Central memory CD8-positive, alpha-beta T cell (primary cell): ENCODE measurements at regions not wholly inside any gene's neighbourhood (a gene's known extent, or its start where the extent isn't known, plus 50 kb on each side); places are given as distances from the start of the nearest gene placed in this dataset.
"Not testable (repeated sequence)": the region's sequence is repeated elsewhere in the genome, so short reads cannot be mapped to it uniquely, and the experiment has no call there.

ENCODE experiments used
- ATAC-seq: fragments of 150-1000 bp; cut with Tn5 transposase; replicated peaks from 2 replicates; pipeline ENCODE4 v1.10.0; 2022; ENCODE audit warnings: mild to moderate bottlenecking, moderate FRiP score, moderate number of reproducible peaks; ENCODE audit not compliant: poor library complexity, severe bottlenecking; ENCODE audit errors: extremely low read depth
- DNase-seq, 2 donors: peaks; one replicate each; pipeline ENCODE4 v3.0.0; 2021; ENCODE audit warnings: low spot score in 2 of 2
- H3K27ac Mint-ChIP-seq: one replicate; pipeline ENCODE4 v1.8.0; 2022; ENCODE audit warnings: low read depth, mild to moderate bottlenecking, moderate library complexity, mixed read lengths
- H3K27me3 Mint-ChIP-seq: one replicate; pipeline ENCODE4 v1.8.0; 2022; ENCODE audit warnings: mixed read lengths
- H3K36me3 Mint-ChIP-seq: one replicate; pipeline ENCODE4 v1.8.0; 2022; ENCODE audit warnings: mild to moderate bottlenecking, moderate library complexity, mixed read lengths; ENCODE audit not compliant: insufficient read depth
- H3K4me1 Mint-ChIP-seq: one replicate; pipeline ENCODE4 v1.8.0; 2022; ENCODE audit warnings: mixed read lengths
- H3K4me3 Mint-ChIP-seq: one replicate; pipeline ENCODE4 v1.8.0; 2022; ENCODE audit warnings: mild to moderate bottlenecking, moderate library complexity, mixed read lengths
- H3K9me3 Mint-ChIP-seq: one replicate; pipeline ENCODE4 v1.8.0; 2022; ENCODE audit warnings: mixed read lengths

GRCh38 chr4:160567634-160568033 lies 1464.8 kb downstream of the RAPGEF2 start:
- Mint-ChIP-seq H3K4me3 (no peak overlapping the region), H3K36me3 (no peaks in the 10 kb centered on the region), H3K27ac (no peak overlapping the region), H3K4me1 (no peaks in the 10 kb centered on the region), H3K9me3 (peaks cover 13% of the 10 kb centered on the region), H3K27me3 (no peaks in the 10 kb centered on the region)
- ATAC-seq = no peak
- DNase-seq = no peak

GRCh38 chr4:160570271-160570670 lies 1467.4 kb downstream of the RAPGEF2 start:
- H3K36me3 Mint-ChIP-seq = no peaks in the 10 kb centered on the region
- no peak overlapping the region for H3K4me3 Mint-ChIP-seq
- ATAC-seq (no peak), DNase-seq (no peak)
- peaks cover 13% of the 10 kb centered on the region for H3K9me3 Mint-ChIP-seq
- no peaks in the 10 kb centered on the region for H3K27me3 Mint-ChIP-seq
- H3K4me1 Mint-ChIP-seq = no peaks in the 10 kb centered on the region
- no peak overlapping the region for H3K27ac Mint-ChIP-seq

GRCh38 chr4:160574272-160574671 lies 1471.4 kb downstream of the RAPGEF2 start:
- ATAC-seq, DNase-seq, H3K4me3 Mint-ChIP-seq, H3K27ac Mint-ChIP-seq, H3K4me1 Mint-ChIP-seq, H3K9me3 Mint-ChIP-seq, H3K36me3 Mint-ChIP-seq, H3K27me3 Mint-ChIP-seq: not testable (repeated sequence)

DNA sequence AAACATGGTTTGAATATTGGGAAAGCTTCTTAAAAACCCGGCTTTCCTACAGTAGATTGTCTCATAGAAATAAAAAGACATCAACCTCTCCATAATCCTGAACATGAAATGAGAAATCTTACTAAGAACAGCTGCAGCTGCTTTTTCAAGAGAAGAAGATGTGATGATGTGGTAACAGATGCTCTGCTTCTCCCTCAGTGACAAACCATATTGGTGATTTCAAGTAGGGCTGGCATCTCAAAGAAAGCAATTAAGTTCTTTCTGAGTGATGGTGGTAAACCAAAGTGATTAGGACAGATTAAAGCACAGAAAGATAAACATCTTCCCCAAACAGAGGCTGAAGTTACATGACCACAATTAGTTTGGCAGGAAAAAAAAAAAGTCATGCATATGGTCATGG lies 1477.7 kb downstream of the RAPGEF2 start:
- no peaks in the 10 kb centered on the region for H3K4me1 Mint-ChIP-seq
- no peak overlapping the region for H3K27ac Mint-ChIP-seq
- DNase-seq = no peak
- no peak for ATAC-seq
- no peak overlapping the region for H3K4me3 Mint-ChIP-seq
- H3K36me3 Mint-ChIP-seq = peaks cover 2% of the 10 kb centered on the region
- H3K9me3 Mint-ChIP-seq = peaks cover under 1% of the 10 kb centered on the region
- H3K27me3 Mint-ChIP-seq = no peaks in the 10 kb centered on the region

- Mint-ChIP-seq H3K36me3 (no peaks in the 10 kb centered on the region), H3K4me3 (no peak overlapping the region), H3K27me3 (no peaks in the 10 kb centered on the region), H3K27ac (no peak overlapping the region), H3K4me1 (no peaks in the 10 kb centered on the region), H3K9me3 (peaks cover 24% of the 10 kb centered on the region)
- ATAC-seq = no peak
- no peak for DNase-seq
Measured at GRCh38 chr4:160592258-160592657, 1489.4 kb downstream of the RAPGEF2 start.

- Mint-ChIP-seq H3K4me1 (no peaks in the 10 kb centered on the region), H3K9me3 (peaks cover 21% of the 10 kb centered on the region), H3K36me3 (no peaks in the 10 kb centered on the region), H3K27ac (no peak overlapping the region), H3K4me3 (no peak overlapping the region), H3K27me3 (no peaks in the 10 kb centered on the region)
- DNase-seq (no peak), ATAC-seq (no peak)
Measured at GRCh38 chr4:160595646-160596045, 1492.8 kb downstream of the RAPGEF2 start.

DNA sequence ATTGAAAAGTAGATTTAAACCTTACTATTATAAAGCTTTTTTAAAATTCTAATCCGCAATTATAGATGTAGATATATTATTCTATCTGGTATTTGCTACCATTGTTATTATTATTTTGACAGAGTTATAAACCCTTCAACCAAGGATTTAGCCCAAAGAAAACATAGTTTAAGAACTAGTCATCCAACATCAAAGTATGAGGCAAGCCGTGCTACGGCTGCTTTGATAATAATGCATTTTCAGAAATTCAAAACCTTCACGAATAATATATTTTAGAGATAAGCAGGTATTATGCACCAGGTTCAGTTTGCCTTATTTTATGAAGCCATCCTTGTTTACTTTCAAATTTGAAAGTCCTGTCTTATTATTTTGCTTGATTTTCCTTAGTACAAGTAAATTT lies 1501.7 kb downstream of the RAPGEF2 start:
- Mint-ChIP-seq H3K9me3 (peaks cover 8% of the 10 kb centered on the region), H3K36me3 (no peaks in the 10 kb centered on the region), H3K27me3 (no peaks in the 10 kb centered on the region), H3K4me3 (no peak overlapping the region), H3K4me1 (no peaks in the 10 kb centered on the region), H3K27ac (no peak overlapping the region)
- DNase-seq (no peak), ATAC-seq (no peak)

DNA sequence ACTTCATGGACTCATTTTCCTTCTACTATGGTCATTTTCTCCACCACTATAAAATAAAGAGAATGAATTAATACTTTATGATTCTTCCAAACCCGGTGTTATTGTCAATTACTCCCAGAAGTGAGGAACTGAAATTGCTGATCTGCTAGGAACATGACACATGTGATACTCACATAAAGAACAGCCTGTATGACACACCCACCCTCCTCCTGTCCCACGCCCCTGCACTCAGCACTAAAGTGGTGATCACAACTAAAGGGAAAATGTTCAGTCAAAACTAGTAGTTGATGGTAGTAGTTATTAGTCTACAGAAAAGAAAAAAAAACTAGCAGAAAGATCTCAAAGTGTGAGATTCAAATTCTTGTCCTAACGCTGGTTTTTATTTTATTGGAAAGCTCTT lies 1508.3 kb downstream of the RAPGEF2 start:
- no peak overlapping the region for H3K4me3 Mint-ChIP-seq
- peaks cover 20% of the 10 kb centered on the region for H3K9me3 Mint-ChIP-seq
- H3K27ac Mint-ChIP-seq = no peak overlapping the region
- no peaks in the 10 kb centered on the region for H3K4me1 Mint-ChIP-seq
- DNase-seq (no peak), ATAC-seq (no peak)
- H3K27me3 Mint-ChIP-seq = no peaks in the 10 kb centered on the region
- no peaks in the 10 kb centered on the region for H3K36me3 Mint-ChIP-seq

DNA sequence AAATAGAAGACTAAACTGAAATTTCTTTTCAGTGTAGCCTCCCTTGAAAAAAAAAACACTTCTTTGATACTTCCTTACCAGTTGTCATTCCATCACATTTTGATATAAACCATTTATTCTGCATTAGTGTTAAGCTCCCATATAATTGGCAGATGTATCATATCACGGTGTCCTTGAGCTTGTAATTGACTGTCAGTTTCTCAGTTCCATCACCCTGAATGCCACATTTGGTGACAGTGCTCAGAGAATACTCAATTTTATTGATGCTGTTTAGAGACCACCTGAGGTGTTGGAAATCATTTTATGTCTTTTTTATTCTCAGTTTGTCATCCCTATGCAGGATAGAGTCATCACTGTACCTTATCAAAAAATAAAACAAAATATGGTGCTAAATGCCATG lies 1528.2 kb downstream of the RAPGEF2 start:
- no peaks in the 10 kb centered on the region for H3K4me1 Mint-ChIP-seq
- no peaks in the 10 kb centered on the region for H3K36me3 Mint-ChIP-seq
- no peaks in the 10 kb centered on the region for H3K27me3 Mint-ChIP-seq
- no peak overlapping the region for H3K27ac Mint-ChIP-seq
- H3K9me3 Mint-ChIP-seq = peaks cover 9% of the 10 kb centered on the region
- H3K4me3 Mint-ChIP-seq = no peak overlapping the region
- ATAC-seq (no peak), DNase-seq (no peak)

- H3K27me3 Mint-ChIP-seq = no peaks in the 10 kb centered on the region
- no peaks in the 10 kb centered on the region for H3K4me1 Mint-ChIP-seq
- peaks cover 3% of the 10 kb centered on the region for H3K36me3 Mint-ChIP-seq
- DNase-seq (no peak), ATAC-seq (no peak)
- no peak overlapping the region for H3K27ac Mint-ChIP-seq
- peaks cover 17% of the 10 kb centered on the region for H3K9me3 Mint-ChIP-seq
- H3K4me3 Mint-ChIP-seq = no peak overlapping the region
Measured at GRCh38 chr4:160652790-160653189, 1511.0 kb downstream of the FSTL5 start.

GRCh38 chr4:160675550-160675949 lies 1488.2 kb downstream of the FSTL5 start:
- H3K27me3 Mint-ChIP-seq = no peaks in the 10 kb centered on the region

GRCh38 chr4:160685729-160686128 lies 1478.1 kb downstream of the FSTL5 start:
- Mint-ChIP-seq H3K27ac (no peak overlapping the region), H3K27me3 (no peaks in the 10 kb centered on the region), H3K9me3 (peaks cover 18% of the 10 kb centered on the region), H3K4me3 (no peak overlapping the region), H3K36me3 (no peaks in the 10 kb centered on the region), H3K4me1 (no peaks in the 10 kb centered on the region)
- DNase-seq = no peak
- no peak for ATAC-seq

More at GRCh38 chr4:160675550-160675949, 1488.2 kb downstream of the FSTL5 start:
- Mint-ChIP-seq H3K36me3 (no peaks in the 10 kb centered on the region), H3K4me1 (no peaks in the 10 kb centered on the region), H3K4me3 (no peak overlapping the region), H3K27ac (no peak overlapping the region), H3K9me3 (peaks cover 9% of the 10 kb centered on the region)
- DNase-seq = no peak
- no peak for ATAC-seq

DNA sequence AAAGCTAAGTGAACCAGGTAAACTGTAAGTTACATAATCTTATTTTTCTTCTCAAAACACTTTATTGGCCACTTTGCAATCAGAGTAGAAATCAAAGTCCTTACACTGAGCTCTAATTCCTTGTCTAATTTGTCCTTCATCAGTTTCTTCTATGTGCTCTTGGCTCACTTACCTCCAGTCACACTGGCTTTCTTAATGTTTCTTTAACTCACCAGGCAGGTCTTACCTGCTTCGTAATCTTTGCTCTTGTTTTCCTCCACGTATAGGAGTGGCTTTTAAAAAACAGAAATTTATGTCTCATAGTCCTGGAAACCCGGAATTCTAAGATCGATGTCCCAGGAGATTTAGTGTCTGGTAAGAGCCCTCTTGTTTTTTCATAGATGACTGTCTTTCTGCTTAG lies 1462.1 kb downstream of the FSTL5 start:
- H3K36me3 Mint-ChIP-seq = no peaks in the 10 kb centered on the region
- peaks cover 22% of the 10 kb centered on the region for H3K9me3 Mint-ChIP-seq
- DNase-seq = no peak
- ATAC-seq = no peak
- H3K4me3 Mint-ChIP-seq = no peak overlapping the region
- H3K4me1 Mint-ChIP-seq = no peaks in the 10 kb centered on the region
- H3K27ac Mint-ChIP-seq = no peak overlapping the region
- no peaks in the 10 kb centered on the region for H3K27me3 Mint-ChIP-seq

- no peak overlapping the region for H3K27ac Mint-ChIP-seq
- ATAC-seq (no peak), DNase-seq (no peak)
- H3K4me1 Mint-ChIP-seq = no peaks in the 10 kb centered on the region
- H3K9me3 Mint-ChIP-seq = peaks cover 10% of the 10 kb centered on the region
- H3K27me3 Mint-ChIP-seq = no peaks in the 10 kb centered on the region
- no peak overlapping the region for H3K4me3 Mint-ChIP-seq
- no peaks in the 10 kb centered on the region for H3K36me3 Mint-ChIP-seq
Measured at GRCh38 chr4:160709026-160709425, 1454.8 kb downstream of the FSTL5 start.
